ENCODE measurements at regions not wholly inside any gene's neighbourhood (a gene's known extent, or its start where the extent isn't known, plus 50 kb on each side); places are given as distances from the start of the nearest gene placed in this dataset.
"Not testable (repeated sequence)": the region's sequence is repeated elsewhere in the genome, so short reads cannot be mapped to it uniquely, and the experiment has no call there.

GRCh38 chr15:45801543-45801942 is 166.7 kb downstream of the SQOR start:
- H3K4me3 ChIP-seq (ENCODE audit: low read depth, low read length), result no peak overlapping the region
- no peak for TF ChIP-seq CTCF (conservative IDR thresholded peaks at IDR 0.05; ENCODE audit: low read depth, low read length)
- DNase-seq (ENCODE audit: low read depth), result no peak

GRCh38 chr15:45802140-45802539 is 167.3 kb downstream of the SQOR start:
- no peak for TF ChIP-seq CTCF (conservative IDR thresholded peaks at IDR 0.05; ENCODE audit: low read depth, low read length)
- DNase-seq (ENCODE audit: low read depth), result no peak
- H3K4me3 ChIP-seq (ENCODE audit: low read depth, low read length), result no peak overlapping the region

- no peak for DNase-seq (ENCODE audit: low read depth)
- no peak for TF ChIP-seq CTCF (conservative IDR thresholded peaks at IDR 0.05; ENCODE audit: low read depth, low read length)
- no peak overlapping the region for H3K4me3 ChIP-seq (ENCODE audit: low read depth, low read length)
These were observed 169.2 kb downstream of the SQOR start for GRCh38 chr15:45804028-45804427.

GRCh38 chr15:45810201-45810600 is 175.4 kb downstream of the SQOR start:
- H3K4me3 ChIP-seq (ENCODE audit: low read depth, low read length), result no peak overlapping the region
- DNase-seq (ENCODE audit: low read depth), result no peak
- no peak for TF ChIP-seq CTCF (conservative IDR thresholded peaks at IDR 0.05; ENCODE audit: low read depth, low read length)

- DNase-seq (ENCODE audit: low read depth), result no peak
- no peak for TF ChIP-seq CTCF (conservative IDR thresholded peaks at IDR 0.05; ENCODE audit: low read depth, low read length)
- H3K4me3 ChIP-seq (ENCODE audit: low read depth, low read length), result no peak overlapping the region
These were observed 177.4 kb downstream of the SQOR start for GRCh38 chr15:45812200-45812599.

GRCh38 chr15:45817578-45817977 is 182.7 kb downstream of the SQOR start:
- H3K4me3 ChIP-seq (ENCODE audit: low read depth, low read length); DNase-seq (ENCODE audit: low read depth): not testable (repeated sequence)

GRCh38 chr15:45821390-45821789 is 186.6 kb downstream of the SQOR start:
- no peak for TF ChIP-seq CTCF (conservative IDR thresholded peaks at IDR 0.05; ENCODE audit: low read depth, low read length)
- no peak for DNase-seq (ENCODE audit: low read depth)
- no peak overlapping the region for H3K4me3 ChIP-seq (ENCODE audit: low read depth, low read length)

GRCh38 chr15:45822968-45823367 is 188.1 kb downstream of the SQOR start:
- DNase-seq (ENCODE audit: low read depth); H3K4me3 ChIP-seq (ENCODE audit: low read depth, low read length): not testable (repeated sequence)

Data from choroid plexus epithelial cell (primary cell).